ENCODE measurements at regions not wholly inside any gene's neighbourhood (a gene's known extent, or its start where the extent isn't known, plus 50 kb on each side); places are given as distances from the start of the nearest gene placed in this dataset.

GRCh38 chr14:53640695-53641094, 315.9 kb downstream of the BMP4 start:
- no peak for TF ChIP-seq EP300 (IDR thresholded peaks at IDR 0.05)
- no peak for TF ChIP-seq POLR2A (IDR thresholded peaks at IDR 0.05)
- TF ChIP-seq CTCF (IDR thresholded peaks at IDR 0.05) = no peak

All from ovary (tissue), 3 donors.